Activated CD4-positive, alpha-beta T cell treated with anti-CD3 and anti-CD28 coated beads for 24 hours (primary cell): ENCODE measurements at regions not wholly inside any gene's neighbourhood (a gene's known extent, or its start where the extent isn't known, plus 50 kb on each side); places are given as distances from the start of the nearest gene placed in this dataset.

ENCODE experiments used
- DNase-seq, 2 donors: peaks; one replicate each; pipeline ENCODE4 v3.0.0-alpha.2; 2020; ENCODE audit warnings: low read depth in 2 of 2

GRCh38 chr18:39555496-39555895, 1989.9 kb upstream of the CELF4 start:
- no peak for DNase-seq

DNA sequence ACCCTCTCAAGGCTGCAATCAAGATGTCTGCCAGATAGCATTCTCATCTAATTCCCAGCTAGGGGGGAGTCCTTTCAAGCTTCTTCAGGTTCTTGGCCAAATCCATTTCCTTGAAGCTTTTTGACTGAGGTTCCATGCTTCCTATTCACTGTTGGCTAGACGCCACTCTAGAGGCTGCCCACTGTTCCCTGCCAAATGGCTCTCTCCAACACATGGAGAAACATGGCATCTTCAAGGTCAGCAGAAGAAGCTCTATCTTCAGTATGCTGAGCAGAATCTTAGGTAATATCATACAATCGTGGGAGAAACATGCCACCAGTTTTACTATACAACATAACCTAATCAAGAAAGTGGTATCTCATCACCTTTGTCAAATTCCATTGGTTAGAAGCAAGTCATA, 1985.1 kb upstream of the CELF4 start:
- DNase-seq: no peak

DNA sequence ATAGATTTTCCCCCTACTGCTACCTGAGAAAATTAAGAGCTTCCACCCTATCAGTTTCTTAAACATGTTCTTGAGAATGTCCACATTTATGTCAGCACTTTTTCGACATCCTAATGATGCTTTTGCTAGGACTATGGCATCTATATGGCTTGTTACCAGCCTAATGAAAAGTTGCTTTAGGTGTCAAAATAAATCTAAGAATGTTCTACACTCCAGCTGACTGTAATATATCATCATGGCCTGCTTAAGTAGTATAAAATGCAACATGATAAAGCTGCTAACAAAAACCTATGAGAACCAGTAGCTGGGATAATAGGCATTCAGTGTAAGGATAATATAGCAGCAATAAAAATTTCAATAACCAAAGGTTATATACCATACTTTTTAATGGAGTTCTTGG, 1983.5 kb upstream of the CELF4 start:
- DNase-seq: no peak

- DNase-seq: no peak
Measured at GRCh38 chr18:39531659-39532058, 1966.1 kb upstream of the CELF4 start.

DNA sequence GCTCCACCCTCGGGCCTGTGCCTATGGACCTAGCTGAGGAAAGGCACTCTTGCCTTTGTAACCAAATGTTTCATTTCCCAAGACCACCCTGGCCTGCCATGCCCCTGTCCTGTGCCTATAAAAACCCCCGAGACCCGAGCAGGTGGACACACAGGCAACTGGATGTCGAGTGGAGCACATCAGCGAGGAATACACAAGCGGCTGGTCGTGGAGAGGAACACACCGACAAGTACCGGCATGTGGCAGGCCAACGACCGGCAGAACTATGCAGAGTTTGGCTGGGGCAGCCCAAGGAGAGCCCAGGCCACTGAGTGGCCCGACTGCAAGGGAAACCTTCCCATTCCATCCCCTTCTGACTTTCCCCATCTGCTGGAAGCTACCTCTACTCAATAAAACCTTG, 1963.8 kb upstream of the CELF4 start:
- no peak for DNase-seq

DNA sequence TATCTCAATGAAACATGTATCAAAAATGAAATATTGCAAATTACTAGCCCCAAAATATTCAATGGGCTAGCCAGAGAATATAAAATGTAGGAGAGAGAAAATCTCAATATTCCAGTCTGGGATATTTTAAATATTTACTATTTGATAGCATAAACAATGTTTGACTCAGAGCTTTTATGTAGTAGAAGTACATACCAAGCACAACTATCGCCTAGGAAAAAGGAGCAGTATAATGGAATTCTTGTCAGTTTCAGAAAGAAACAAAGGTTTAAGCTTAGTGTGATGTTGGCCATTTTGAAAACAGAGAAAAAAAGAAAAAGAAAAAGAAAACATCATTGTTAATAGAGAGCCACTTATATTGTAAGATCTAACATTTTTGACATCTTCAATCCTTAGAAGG, 1961.9 kb upstream of the CELF4 start:
- DNase-seq: no peak

- DNase-seq: no peak
Measured at GRCh38 chr18:39524370-39524769, 1958.8 kb upstream of the CELF4 start.

- no peak for DNase-seq
Measured at GRCh38 chr18:39523281-39523680, 1957.7 kb upstream of the CELF4 start.

GRCh38 chr18:39521164-39521563, 1955.6 kb upstream of the CELF4 start:
- no peak for DNase-seq

- DNase-seq: no peak
Measured at GRCh38 chr18:39519741-39520140, 1954.1 kb upstream of the CELF4 start.

DNA sequence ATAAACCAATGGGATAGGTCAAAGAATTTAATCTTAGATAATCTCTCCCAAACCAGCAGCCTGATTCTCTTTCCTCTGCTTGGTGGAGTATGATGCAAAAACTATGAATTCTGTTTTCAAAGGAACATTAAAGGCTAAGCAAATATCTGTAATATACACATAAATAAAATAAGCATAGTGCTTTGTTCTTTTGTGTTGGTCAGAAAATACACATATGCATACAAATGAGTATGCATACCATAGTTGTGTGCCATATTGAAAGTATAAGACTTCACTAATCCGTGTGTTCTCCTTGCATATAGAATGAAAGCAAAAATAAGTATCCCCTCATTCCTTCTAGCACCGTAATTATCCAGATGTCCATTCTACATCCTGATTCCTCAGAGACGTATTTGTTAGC, 1949.7 kb upstream of the CELF4 start:
- no peak for DNase-seq

DNA sequence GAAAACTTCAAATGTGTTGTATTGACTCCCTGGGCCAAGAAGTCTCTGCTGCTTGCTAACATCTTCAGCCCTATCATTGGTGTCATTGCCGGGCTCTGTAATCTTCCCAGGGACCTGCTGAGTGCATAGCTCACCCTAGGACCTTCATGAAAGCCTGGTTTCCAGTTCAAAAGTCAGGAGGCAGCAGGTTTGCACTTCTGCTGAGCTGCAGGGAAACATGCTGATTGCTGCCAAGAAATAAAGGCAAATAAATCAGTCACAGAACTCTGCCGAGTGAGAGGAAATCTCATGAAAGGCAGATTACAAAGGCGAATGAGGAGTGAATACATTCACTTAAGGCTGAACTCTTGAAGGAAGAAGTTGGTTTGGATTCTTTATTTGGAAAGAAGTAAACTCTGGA, 1947.6 kb upstream of the CELF4 start:
- no peak for DNase-seq

DNA sequence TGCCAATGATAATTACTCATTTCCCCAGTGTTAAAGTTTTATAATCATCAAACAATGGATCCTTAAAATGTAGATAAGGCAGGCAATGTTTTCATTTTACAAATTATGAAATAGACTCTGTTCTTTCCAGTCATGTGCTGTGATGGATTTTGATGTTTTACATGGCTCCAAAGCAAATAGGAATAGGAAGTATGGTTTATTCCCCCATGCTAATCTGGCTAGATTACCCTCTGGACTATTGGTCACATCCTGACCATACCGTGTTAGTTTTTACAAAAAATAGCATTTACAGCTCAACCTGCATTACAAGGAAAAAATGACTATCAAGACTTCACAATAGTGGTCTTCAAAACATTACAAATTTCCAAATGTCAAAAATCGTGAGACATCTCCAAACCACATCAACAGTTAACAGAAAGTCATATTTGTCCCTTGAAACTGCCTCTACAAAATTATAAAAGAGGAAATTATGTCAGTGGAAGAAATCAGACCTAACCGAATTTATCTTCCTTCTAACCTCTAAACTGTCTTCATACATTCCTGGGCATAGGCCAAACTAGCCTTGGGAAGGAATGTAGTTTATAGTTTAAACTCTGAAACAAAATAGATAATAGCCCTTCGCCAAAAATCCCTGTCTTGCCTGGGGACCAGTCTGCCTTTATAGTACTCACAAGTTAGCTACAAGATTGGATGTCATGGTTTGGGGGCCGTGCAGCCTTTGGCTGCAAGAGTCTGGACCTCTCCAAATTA, 1941.2 kb upstream of the CELF4 start:
- no peak for DNase-seq

DNA sequence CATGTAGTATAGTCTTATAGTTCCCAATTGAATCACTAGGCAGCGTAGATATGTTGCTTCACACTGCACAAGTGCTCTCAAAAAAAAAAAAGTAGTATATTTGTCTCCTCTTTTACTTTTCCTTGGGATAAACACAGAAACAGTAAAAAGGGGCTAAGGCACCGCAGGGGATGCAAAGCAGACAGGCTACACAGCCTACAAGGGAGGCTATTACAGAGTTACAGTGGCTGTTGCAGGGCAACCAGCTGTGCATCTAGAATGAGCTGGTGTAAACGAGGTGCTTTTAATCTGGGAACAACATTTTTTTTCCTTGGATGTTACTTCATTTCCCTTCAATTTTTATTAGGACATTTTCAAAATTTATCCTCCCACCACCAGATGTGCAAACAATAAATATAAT, 1934.7 kb upstream of the CELF4 start:
- DNase-seq: no peak

DNA sequence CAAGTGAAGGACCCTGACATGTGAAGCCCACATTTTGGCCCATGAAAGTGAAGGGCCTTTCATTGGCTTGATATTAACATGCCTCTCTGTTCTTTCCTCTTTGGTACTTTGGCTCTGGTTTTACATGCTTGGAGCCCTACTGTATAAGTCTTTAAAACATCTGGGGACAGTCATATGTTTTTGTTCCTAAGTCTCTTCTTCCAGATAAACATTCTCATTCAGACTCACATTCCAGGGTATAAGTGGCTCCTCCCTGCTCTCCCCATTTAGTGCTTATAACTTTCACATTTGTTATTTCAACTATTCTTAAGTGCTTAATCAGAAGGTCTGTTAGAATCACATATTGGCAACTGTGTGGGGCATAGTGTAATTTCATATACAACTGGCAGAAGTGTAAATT, 1932.2 kb upstream of the CELF4 start:
- no peak for DNase-seq

DNA sequence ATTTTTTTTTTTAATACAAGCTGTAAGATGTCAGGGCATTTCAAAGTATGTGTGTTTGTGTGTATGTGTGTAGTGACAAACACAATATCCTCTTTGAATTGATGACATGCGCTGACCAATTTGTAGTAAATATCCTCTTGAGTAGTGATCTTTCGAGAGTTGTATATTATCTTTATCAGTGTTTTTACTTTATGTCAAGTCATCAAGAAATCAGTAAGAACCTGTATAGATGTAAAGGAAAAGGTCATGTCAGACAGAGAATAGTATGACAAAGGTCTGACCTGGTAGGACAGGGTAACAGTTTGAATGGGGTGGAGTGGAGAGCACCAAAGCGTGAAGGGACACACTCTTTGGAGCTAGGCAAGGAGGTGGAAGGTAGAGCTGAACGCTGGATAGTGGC, 1931.4 kb upstream of the CELF4 start:
- no peak for DNase-seq

GRCh38 chr18:39494211-39494896, 1928.8 kb upstream of the CELF4 start:
- DNase-seq: no peak

DNA sequence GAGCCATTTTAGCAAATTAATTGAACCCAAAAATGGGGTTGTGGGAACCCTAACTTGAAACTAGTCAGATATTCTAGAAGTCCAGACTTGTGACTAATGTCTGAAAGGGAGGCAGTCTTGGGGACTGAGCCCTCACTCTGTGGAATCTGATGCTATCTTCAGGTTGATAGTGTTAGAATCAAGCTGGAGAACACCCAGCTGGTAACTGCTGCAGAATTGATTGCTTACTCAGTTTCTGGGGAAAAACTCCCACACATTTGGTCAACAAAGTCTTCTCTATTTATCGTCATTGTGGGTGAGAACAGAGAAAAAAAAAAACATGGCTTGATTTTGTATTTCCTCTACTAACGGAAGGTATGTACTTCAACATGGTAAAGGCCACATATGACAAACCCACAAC, 1925.8 kb upstream of the CELF4 start:
- no peak for DNase-seq

- DNase-seq: no peak
Measured at GRCh38 chr18:39489431-39489830, 1923.8 kb upstream of the CELF4 start.

- DNase-seq: no peak
Measured at GRCh38 chr18:39487932-39488331, 1922.3 kb upstream of the CELF4 start.

DNA sequence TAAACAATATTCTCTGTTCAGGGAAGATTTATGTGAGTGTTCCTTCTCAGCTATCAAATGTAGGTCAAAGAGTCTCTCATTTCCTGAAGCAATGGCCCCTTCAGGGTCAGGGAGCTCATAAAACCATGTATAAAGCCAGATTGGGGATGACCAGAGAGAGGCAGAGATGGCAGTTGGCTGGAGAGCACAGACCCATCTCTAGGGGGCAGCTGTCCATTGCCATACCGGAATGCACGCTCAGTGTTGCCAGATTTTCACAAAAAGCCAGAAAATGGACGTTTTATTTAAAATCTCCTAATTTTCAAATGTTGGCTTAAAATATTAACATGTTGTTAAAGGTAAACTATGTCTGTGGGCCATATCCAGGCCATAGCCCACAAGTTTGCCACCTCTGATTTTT, 1920.7 kb upstream of the CELF4 start:
- DNase-seq: no peak

GRCh38 chr18:39485696-39486095, 1920.1 kb upstream of the CELF4 start:
- no peak for DNase-seq

DNA sequence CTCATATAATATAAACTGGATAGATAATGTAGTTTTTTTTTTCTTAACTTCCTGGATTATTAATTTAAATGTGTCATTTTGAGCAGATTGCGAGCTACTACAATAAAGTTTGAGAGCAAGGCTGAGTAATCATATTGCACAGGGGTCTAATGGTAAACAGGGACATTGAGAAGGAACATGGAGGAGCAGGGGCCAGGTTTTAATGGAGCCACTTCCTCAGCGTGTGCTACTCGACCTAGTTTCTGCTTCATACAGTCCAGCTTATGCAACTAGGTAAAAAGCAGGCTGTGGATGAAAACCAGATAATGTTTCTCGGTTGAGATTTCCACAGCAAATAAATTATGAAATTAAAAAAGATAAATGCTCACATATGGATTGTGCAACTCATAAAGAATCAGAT, 1915.7 kb upstream of the CELF4 start:
- DNase-seq: no peak
